K562 (cell line): ENCODE measurements at regions not wholly inside any gene's neighbourhood (a gene's known extent, or its start where the extent isn't known, plus 50 kb on each side); places are given as distances from the start of the nearest gene placed in this dataset.

Source experiments
- ATAC-seq: fragments of 200-7000 bp; cut with Tn5 transposase; 3 replicates; pipeline ENCODE4 v1.9.1; 2020; ENCODE audit warnings: moderate library complexity
- BruUV-seq: library from RNA; stranded (reverse); fragments of 400-500 nt; replicated peaks from 2 replicates; lab custom pipeline; 2021; lab: Mats Ljungman, UMichigan
- CTCF ChIA-PET: fragments of 300-600 bp; formaldehyde crosslinking; extraction: SDS; loops from one replicate; lab custom pipeline; 2021; ENCODE audit warnings: low intra/inter-chr PET ratio; lab: Yijun Ruan, JAX
- POLR2A ChIA-PET: fragments of 300-600, 350-650 bp; sonication (Branson Sonifier 250); formaldehyde crosslinking; extraction: SDS; loops from one replicate; lab custom pipeline; 2021; ENCODE audit warnings: antibody characterized with exemption, inconsistent platforms; lab: Yijun Ruan, JAX
- DNase-seq, 4 experiments: peaks; one replicate each; pipeline versions ENCODE4 v3.0.0 to v3.0.0-alpha.2; 2011 to 2018; ENCODE audit warnings: low spot score in 3 of 4, mixed read lengths in 3 of 4; ENCODE audit errors: extremely low read depth in 1 of 4
- FAIRE-seq: peaks from 2 replicates; lab custom pipeline; 2011; peaks lifted over from hg19 to GRCh38; lab: Jason Lieb, UNC
- H2AFZ ChIP-seq: 2 replicates; pipeline ENCODE4 v1.6.0; 2011; ENCODE audit warnings: low read depth, low read length, control low read depth, inconsistent platforms
- H3K27ac ChIP-seq: fragments of 200-600 bp; 3 replicates; pipeline ENCODE4 v1.8.0; 2011; ENCODE audit warnings: low read depth, mild to moderate bottlenecking, control low read depth, inconsistent platforms, low read length, moderate library complexity, mixed read lengths; ENCODE audit errors: extremely low read depth
- H3K27me3 ChIP-seq, 2 experiments: fragments of 300-600 bp in 1 of 2; 2 replicates in 1 of 2; 3 replicates in 1 of 2; pipeline versions ENCODE4 v1.6.0 to v1.8.0; 2011; ENCODE audit warnings: inconsistent platforms in 2 of 2, low read length in 2 of 2, mild to moderate bottlenecking in 1 of 2, mixed read lengths in 1 of 2, moderate library complexity in 1 of 2; ENCODE audit not compliant: control insufficient read depth in 2 of 2, insufficient read depth in 2 of 2
- H3K36me3 ChIP-seq: fragments of 300-600 bp; 3 replicates; pipeline ENCODE4 v1.8.0; 2011; ENCODE audit warnings: mild to moderate bottlenecking, low read length, inconsistent platforms; ENCODE audit not compliant: control insufficient read depth, insufficient read depth
- H3K4me1 ChIP-seq, 2 experiments: fragments of 200-600 bp in 1 of 2; replicated peaks in 1 of 2; 2 replicates in 1 of 2; 3 replicates in 1 of 2; pipeline versions ENCODE4 v1.5.1 to v1.8.0; 2011; ENCODE audit warnings: inconsistent platforms in 2 of 2, low read length in 2 of 2, mild to moderate bottlenecking in 1 of 2, mixed read lengths in 1 of 2, moderate library complexity in 1 of 2; ENCODE audit not compliant: control insufficient read depth in 2 of 2, insufficient read depth in 2 of 2
- H3K4me2 ChIP-seq: 2 replicates; pipeline ENCODE4 v1.6.1; 2011; ENCODE audit warnings: low read length, control low read depth, inconsistent platforms, mixed read lengths; ENCODE audit not compliant: insufficient read depth
- H3K4me3 ChIP-seq: fragments of 200-600 bp; sonication (generic), shearing (Covaris generic); 2 replicates; pipeline ENCODE4 v1.5.1; 2016; ENCODE audit warnings: control low read depth, inconsistent platforms
- H3K79me2 ChIP-seq: fragments of 200-600 bp; 3 replicates; pipeline ENCODE4 v1.8.0; 2011; ENCODE audit warnings: low read length, inconsistent platforms; ENCODE audit not compliant: control insufficient read depth, insufficient read depth
- H3K9ac ChIP-seq, 2 experiments: 2 replicates each; pipeline versions ENCODE4 v1.6.0 to v1.6.1; 2011; ENCODE audit warnings: low read depth in 2 of 2, low read length in 2 of 2, control low read depth in 1 of 2, inconsistent platforms in 1 of 2, mild to moderate bottlenecking in 1 of 2, mixed read lengths in 1 of 2; ENCODE audit not compliant: insufficient read depth in 1 of 2
- H3K9me1 ChIP-seq: one replicate; pipeline ENCODE4 v1.6.0; 2011; ENCODE audit warnings: inconsistent platforms, mild to moderate bottlenecking, low read length, moderate library complexity; ENCODE audit not compliant: control insufficient read depth, insufficient read depth
- H3K9me3 ChIP-seq: replicated peaks from 2 replicates; pipeline ENCODE4 v1.5.1; 2011; ENCODE audit warnings: low read depth, low read length, inconsistent platforms; ENCODE audit not compliant: control insufficient read depth, insufficient read depth
- H4K20me1 ChIP-seq: replicated peaks from 2 replicates; pipeline ENCODE4 v1.6.1; 2011; ENCODE audit warnings: low read length, inconsistent platforms, mixed read lengths; ENCODE audit not compliant: control insufficient read depth, insufficient read depth
- BRF2 ChIP-seq: IDR thresholded peaks from 3 replicates; pipeline ENCODE4 v1.6.1; 2011; ENCODE audit warnings: borderline replicate concordance, mild to moderate bottlenecking; ENCODE audit not compliant: insufficient read length, insufficient read depth
- CREB1 ChIP-seq, 2 experiments: sonication (generic) in 1 of 2; formaldehyde crosslinking in 1 of 2; IDR thresholded peaks; 2 replicates each; pipeline versions ENCODE4 v1.6.1 to v1.8.0; 2012 to 2022; ENCODE audit warnings: inconsistent platforms in 1 of 2, mild to moderate bottlenecking in 1 of 2, missing genetic modification reagents in 1 of 2, moderate library complexity in 1 of 2
- CSDE1 ChIP-seq, 2 experiments: fragments of 450-650 bp; IDR thresholded peaks; 2 replicates each; pipeline ENCODE4 v1.6.1; 2016; ENCODE audit warnings: mild to moderate bottlenecking in 1 of 2
- EP400 ChIP-seq: fragments of 450-650 bp; IDR thresholded peaks from 2 replicates; pipeline ENCODE4 v1.6.1; 2017; ENCODE audit warnings: antibody characterized with exemption, mild to moderate bottlenecking, moderate library complexity
- HBP1 ChIP-seq: fragments of 450-650 bp; formaldehyde crosslinking; IDR thresholded peaks from 2 replicates; pipeline ENCODE4 v1.4.0; 2022; ENCODE audit warnings: missing genetic modification characterization
- HDAC6 ChIP-seq: IDR thresholded peaks from 2 replicates; pipeline ENCODE4 v1.6.1; 2012; ENCODE audit warnings: low read depth, mild to moderate bottlenecking, control low read depth, inconsistent platforms, low read length, moderate library complexity
- MEF2D ChIP-seq: conservative IDR thresholded peaks from 2 replicates; pipeline ENCODE4 v1.6.1; 2016; ENCODE audit warnings: low read depth, missing genetic modification characterization, missing compliant biosample characterization
- MLX ChIP-seq, 2 experiments: fragments of 450-650 bp in 1 of 2; sonication (generic) in 1 of 2; formaldehyde crosslinking; conservative IDR thresholded peaks; 2 replicates each; pipeline versions ENCODE4 v1.4.0 to v1.8.1; 2020 to 2022; ENCODE audit warnings: mild to moderate bottlenecking in 1 of 2, missing genetic modification reagents in 1 of 2
- MTA2 ChIP-seq: fragments of 450-650 bp; IDR thresholded peaks from 2 replicates; pipeline ENCODE4 v1.6.1; 2016; ENCODE audit warnings: low read depth
- SMARCE1 ChIP-seq: fragments of 450-650 bp; IDR thresholded peaks from 2 replicates; pipeline ENCODE4 v1.7.1; 2016; ENCODE audit warnings: mild to moderate bottlenecking
- STAT5A ChIP-seq: IDR thresholded peaks from 2 replicates; pipeline ENCODE4 v1.6.1; 2012; ENCODE audit warnings: low read length, inconsistent platforms, borderline replicate concordance
- TSHZ1 ChIP-seq: fragments of 250-450 bp; sonication (Bioruptor Pico); IDR thresholded peaks from 2 replicates; pipeline ENCODE4 v1.4.0; 2020; ENCODE audit warnings: mild to moderate bottlenecking, moderate library complexity
- ZNF143 ChIP-seq: sonication (generic); formaldehyde crosslinking; IDR thresholded peaks from 2 replicates; pipeline ENCODE4 v1.9.0; 2022; ENCODE audit warnings: mild to moderate bottlenecking, missing genetic modification reagents
- ZNF165 ChIP-seq: fragments of 250-450 bp; sonication (Bioruptor Pico); IDR thresholded peaks from 2 replicates; pipeline ENCODE4 v1.4.0; 2020; ENCODE audit warnings: borderline replicate concordance
- ZNF280A ChIP-seq: fragments of 450-650 bp; IDR thresholded peaks from 2 replicates; pipeline ENCODE4 v1.6.1; 2018; ENCODE audit warnings: mild to moderate bottlenecking, low read depth; ENCODE audit not compliant: partially characterized antibody
- WGBS: fragments of 100-300 bp; shearing (Covaris generic); methylation state at CpG from one replicate; pipeline ENCODE4 v1.1.6; 2016; ENCODE audit warnings: low coverage, mixed read lengths; ENCODE audit not compliant: insufficient coverage; ENCODE audit errors: missing lambda C conversion rate; 5-methylcytosine and 5-hydroxymethylcytosine counted together
- in situ Hi-C: fragments of 300-500 bp; cut with MboI; formaldehyde crosslinking; loops from 4 replicates; pipeline ENCODE4 v1.15.0; 2018; ENCODE audit warnings: inconsistent platforms, mixed read lengths
- intact Hi-C: fragments of 100-400 bp; cut with micrococcal nuclease; formaldehyde crosslinking; loops from 2 replicates; pipeline ENCODE4 v1.14.2; 2022

- CTCF ChIA-PET, result no interaction called here
- H3K27ac ChIP-seq, result no peak overlapping the region
- intact Hi-C loops (no loop called here), in situ Hi-C loops (no loop called here)
- BruUV-seq, result no TSS peak
- no peaks in the 10 kb centered on the region for H3K27me3 ChIP-seq
- H4K20me1 ChIP-seq, result no peaks in the 10 kb centered on the region
- H3K4me3 ChIP-seq, result no peak overlapping the region
- no peak for TF ChIP-seq ZNF143 (CRISPR knock-in tag)
- TF ChIP-seq BRF2, result no peak
- TF ChIP-seq EP400, result no peak
- TF ChIP-seq MLX (CRISPR knock-in tag; conservative IDR thresholded peaks at IDR 0.05), result no peak
- TF ChIP-seq STAT5A, result no peak
- no peak for TF ChIP-seq MTA2
- TF ChIP-seq HDAC6, result no peak
- TF ChIP-seq MEF2D (tag), result no peak
- TF ChIP-seq TSHZ1 (CRISPR knock-in tag), result no peak
- no peak for TF ChIP-seq CSDE1 (IDR thresholded peaks at IDR 0.05)
- TF ChIP-seq CREB1 (IDR thresholded peaks at IDR 0.05), result no peak
- TF ChIP-seq CREB1 (CRISPR knock-in tag; IDR thresholded peaks at IDR 0.05), result no peak
- no peak for TF ChIP-seq SMARCE1
- no peak for TF ChIP-seq ZNF165 (CRISPR knock-in tag)
- TF ChIP-seq ZNF280A, result no peak
- TF ChIP-seq HBP1 (CRISPR knock-in tag), result no peak
- TF ChIP-seq, all 486 proteins: peak for 0
- H3K4me2 ChIP-seq, result no peak overlapping the region
- no peak overlapping the region for H3K9ac ChIP-seq
- H2AFZ ChIP-seq, result no peak overlapping the region
- DNase-seq, result no peak
- 0% methylated on average over 2 of the region's 3 CpGs for WGBS
- no peaks in the 10 kb centered on the region for H3K36me3 ChIP-seq
- ATAC-seq, result no peak
- no peaks in the 10 kb centered on the region for H3K4me1 ChIP-seq
- H3K79me2 ChIP-seq, result no peaks in the 10 kb centered on the region
- H3K9me1 ChIP-seq, result no peaks in the 10 kb centered on the region
- FAIRE-seq, result no peak
- no peaks in the 10 kb centered on the region for H3K9me3 ChIP-seq
- POLR2A ChIA-PET, result no interaction called here
Measured at GRCh38 chr2:228387776-228388175, 206.3 kb upstream of the SPHKAP start.
